ENCODE measurements at regions not wholly inside any gene's neighbourhood (a gene's known extent, or its start where the extent isn't known, plus 50 kb on each side); places are given as distances from the start of the nearest gene placed in this dataset.

DNA sequence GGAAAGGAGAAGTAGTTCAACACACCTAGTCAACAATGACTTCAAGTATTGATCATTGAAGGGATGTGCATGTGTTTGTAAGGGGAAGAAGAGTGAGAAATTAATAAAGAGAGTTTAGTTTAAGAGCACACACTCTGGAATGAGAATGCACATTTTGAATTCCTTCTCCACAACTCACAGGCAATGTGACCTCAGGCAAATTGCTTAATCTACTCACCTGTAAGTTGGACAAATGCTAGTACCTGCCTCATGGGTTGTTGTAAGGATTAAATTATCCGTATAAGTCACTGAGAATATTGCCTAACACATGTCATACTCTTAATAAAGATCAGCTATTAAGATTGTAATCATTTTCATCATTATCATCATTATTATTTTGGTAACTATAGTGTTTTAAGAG is 204.0 kb upstream of the NFIA start:
- no peak for TF ChIP-seq EZH2 (IDR thresholded peaks at IDR 0.05; ENCODE audit: borderline replicate concordance, insufficient read depth, low read length, poor library complexity, severe bottlenecking)
- TF ChIP-seq, protein P1, sequence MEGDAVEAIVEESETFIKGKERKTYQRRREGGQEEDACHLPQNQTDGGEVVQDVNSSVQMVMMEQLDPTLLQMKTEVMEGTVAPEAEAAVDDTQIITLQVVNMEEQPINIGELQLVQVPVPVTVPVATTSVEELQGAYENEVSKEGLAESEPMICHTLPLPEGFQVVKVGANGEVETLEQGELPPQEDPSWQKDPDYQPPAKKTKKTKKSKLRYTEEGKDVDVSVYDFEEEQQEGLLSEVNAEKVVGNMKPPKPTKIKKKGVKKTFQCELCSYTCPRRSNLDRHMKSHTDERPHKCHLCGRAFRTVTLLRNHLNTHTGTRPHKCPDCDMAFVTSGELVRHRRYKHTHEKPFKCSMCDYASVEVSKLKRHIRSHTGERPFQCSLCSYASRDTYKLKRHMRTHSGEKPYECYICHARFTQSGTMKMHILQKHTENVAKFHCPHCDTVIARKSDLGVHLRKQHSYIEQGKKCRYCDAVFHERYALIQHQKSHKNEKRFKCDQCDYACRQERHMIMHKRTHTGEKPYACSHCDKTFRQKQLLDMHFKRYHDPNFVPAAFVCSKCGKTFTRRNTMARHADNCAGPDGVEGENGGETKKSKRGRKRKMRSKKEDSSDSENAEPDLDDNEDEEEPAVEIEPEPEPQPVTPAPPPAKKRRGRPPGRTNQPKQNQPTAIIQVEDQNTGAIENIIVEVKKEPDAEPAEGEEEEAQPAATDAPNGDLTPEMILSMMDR (IDR thresholded peaks at IDR 0.05; ENCODE audit: poor library complexity, severe bottlenecking): no peak
- no peak for TF ChIP-seq SMC3 (conservative IDR thresholded peaks at IDR 0.05; ENCODE audit: poor library complexity)
- TF ChIP-seq RAD21 (conservative IDR thresholded peaks at IDR 0.05): no peak
- no peak for TF ChIP-seq TAF1 (IDR thresholded peaks at IDR 0.05; ENCODE audit: low read depth)
